RKO (cell line): ENCODE measurements at regions not wholly inside any gene's neighbourhood (a gene's known extent, or its start where the extent isn't known, plus 50 kb on each side); places are given as distances from the start of the nearest gene placed in this dataset.
"Not testable (repeated sequence)": the region's sequence is repeated elsewhere in the genome, so short reads cannot be mapped to it uniquely, and the experiment has no call there.

Experiments used
- DNase-seq: peaks from one replicate; pipeline ENCODE4 v3.0.0-alpha.2; 2016; ENCODE audit warnings: low spot score

DNA sequence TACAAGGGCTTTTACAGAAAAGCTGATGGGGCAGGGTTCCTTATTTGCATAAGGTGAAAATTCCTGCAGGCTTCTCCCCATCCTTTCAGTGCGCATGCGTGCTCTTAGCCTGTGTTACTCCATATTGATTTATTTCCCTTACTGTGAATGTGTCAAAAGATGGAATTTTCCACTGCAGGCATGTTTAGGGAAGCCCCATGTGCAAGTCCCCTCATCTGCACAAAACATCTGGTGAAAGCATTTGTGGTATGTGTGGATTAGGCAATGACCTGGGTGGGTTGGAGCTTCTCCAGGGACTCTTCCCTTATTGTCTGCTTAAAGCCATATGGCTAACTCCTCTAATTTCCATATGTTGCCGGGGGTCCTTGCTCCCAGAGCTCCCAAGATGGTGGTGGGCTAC is 912.7 kb upstream of the LRFN5 start:
- DNase-seq: no peak

DNA sequence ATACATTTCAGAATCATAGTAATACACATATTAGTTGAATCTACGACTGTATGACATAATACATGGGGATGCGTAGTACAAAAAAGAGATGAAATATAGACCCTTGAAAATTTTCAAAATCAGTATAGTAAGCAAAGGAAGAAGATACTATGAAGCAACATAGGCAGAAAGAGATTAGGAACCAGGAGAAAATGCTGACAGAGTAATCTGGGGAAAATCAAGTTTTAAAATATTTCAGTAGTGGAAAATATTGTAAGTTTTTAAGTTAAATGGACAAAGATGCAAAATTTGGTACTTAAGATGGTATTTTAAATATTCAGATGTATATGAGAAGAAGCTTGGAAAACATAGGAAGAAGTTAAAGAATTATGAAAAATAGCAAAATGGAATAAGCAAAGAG is 915.6 kb upstream of the LRFN5 start:
- no peak for DNase-seq

DNA sequence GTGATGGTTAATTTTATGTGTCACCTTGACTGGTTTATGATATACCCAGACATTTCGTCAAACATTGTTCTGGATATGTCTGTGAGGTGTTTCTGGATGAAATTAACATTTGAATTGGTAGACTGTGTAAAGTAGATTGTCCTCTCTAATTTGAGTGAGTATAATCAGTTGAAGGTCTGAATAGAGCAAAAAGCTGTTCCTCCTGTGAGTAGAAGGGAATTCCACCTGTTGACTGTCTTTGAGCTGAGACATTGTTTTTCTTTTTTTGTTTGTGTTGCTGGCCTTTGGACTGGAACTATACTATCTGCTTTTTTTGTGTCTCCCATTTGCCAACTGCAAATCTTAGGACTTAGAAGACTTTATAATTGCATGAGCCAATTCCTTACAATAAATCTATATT is 920.9 kb upstream of the LRFN5 start:
- no peak for DNase-seq

DNA sequence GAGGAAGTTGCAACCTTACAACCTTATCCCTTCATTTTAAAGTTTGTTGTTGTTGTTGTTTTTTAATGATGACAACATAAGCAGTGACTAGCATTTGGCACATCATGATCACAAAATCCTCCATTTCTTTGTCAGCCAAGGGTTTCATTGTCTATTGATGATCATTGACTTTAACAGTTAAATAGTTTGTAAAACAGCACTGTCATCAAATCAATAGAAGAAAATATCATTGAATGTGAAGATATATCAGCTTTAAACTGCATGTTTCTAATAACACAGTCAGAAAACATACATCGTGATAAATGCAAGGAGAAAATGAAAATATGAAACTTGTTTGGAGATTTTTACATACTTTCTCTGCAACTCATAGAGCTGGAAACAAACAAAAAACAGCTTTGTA is 922.3 kb upstream of the LRFN5 start:
- no peak for DNase-seq

- DNase-seq: no peak
Measured at GRCh38 chr14:40682131-40682913, 924.4 kb upstream of the LRFN5 start.

DNA sequence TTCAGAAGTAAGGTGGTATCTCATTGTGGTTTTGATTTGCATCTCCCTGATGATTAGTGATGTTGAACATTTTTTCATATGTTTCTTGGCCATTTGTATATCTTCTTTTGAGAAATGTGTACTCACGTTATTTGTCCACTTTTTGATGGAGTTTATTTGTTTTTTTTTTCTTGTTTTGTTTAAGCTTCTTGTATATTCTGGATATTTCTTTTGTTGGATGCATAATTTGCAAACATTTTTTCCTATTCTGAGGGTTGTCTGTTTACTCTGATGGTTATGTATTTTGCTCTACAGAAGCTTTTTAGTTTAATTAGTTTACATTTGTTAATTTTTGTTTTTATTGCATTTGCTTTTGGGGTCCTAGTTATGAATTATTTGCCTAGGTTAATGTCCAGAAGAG is 927.4 kb upstream of the LRFN5 start:
- DNase-seq: no peak

- not testable (repeated sequence) for DNase-seq
Measured at GRCh38 chr14:40677206-40677605, 929.5 kb upstream of the LRFN5 start.

DNA sequence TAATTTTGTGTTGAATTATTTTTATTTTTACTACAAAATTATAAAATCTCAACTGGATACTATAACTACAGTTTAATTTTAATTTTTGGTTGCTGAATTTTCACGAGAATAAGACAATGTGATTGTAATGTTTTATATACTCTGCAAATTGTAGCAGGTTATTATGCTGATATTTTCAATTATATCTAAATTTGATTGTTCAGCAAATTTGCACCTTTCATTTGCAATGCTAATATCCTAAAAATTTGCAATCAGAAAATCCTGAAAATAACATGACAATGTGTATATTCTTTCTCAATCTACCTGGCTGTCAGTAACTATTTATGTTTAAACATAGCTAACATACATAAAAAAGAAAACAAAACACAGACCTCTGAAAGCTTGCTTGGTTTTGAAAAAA is 932.2 kb upstream of the LRFN5 start:
- no peak for DNase-seq

- DNase-seq: no peak
Measured at GRCh38 chr14:40656311-40656710, 950.4 kb upstream of the LRFN5 start.

- DNase-seq: no peak
Measured at GRCh38 chr14:40652089-40652691, 954.5 kb upstream of the LRFN5 start.

GRCh38 chr14:40630471-40630870 is 976.2 kb upstream of the LRFN5 start:
- DNase-seq: no peak

- not testable (repeated sequence) for DNase-seq
Measured at GRCh38 chr14:40629551-40630137, 977.0 kb upstream of the LRFN5 start.

- DNase-seq: no peak
Measured at GRCh38 chr14:40629144-40629543, 977.5 kb upstream of the LRFN5 start.

GRCh38 chr14:40623643-40624042 is 983.0 kb upstream of the LRFN5 start:
- no peak for DNase-seq

GRCh38 chr14:40618225-40618898 is 988.3 kb upstream of the LRFN5 start:
- no peak for DNase-seq

GRCh38 chr14:40616579-40616978 is 990.1 kb upstream of the LRFN5 start:
- no peak for DNase-seq

- no peak for DNase-seq
Measured at GRCh38 chr14:40601063-40601462, 1005.6 kb upstream of the LRFN5 start.

DNA sequence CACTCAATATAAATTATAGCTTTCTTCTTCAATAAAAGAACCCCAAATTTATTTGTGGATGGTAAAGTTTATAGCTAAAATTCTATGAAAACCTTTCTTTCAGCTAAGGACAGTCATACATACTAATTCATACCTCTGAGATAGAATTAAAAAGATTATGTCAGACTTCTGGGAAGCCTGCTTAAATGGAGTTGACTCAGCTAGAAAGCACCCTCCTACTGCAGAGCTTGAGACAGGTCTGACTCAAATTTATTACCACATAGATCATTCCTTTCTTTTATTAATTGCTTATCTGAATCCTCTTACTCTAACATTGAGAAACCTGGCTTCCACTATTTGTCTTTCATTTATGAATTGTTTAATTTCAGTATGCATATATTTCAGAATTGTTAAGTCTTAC is 1007.0 kb upstream of the LRFN5 start:
- peak; percentile 56 for DNase-seq

- DNase-seq: no peak
Measured at GRCh38 chr14:40581264-40581663, 1025.4 kb upstream of the LRFN5 start.

- no peak for DNase-seq
Measured at GRCh38 chr14:40576880-40577478, 1029.7 kb upstream of the LRFN5 start.

- DNase-seq: no peak
Measured at GRCh38 chr14:40574780-40575179, 1031.9 kb upstream of the LRFN5 start.

GRCh38 chr14:40525314-40525713 is 1081.4 kb upstream of the LRFN5 start:
- DNase-seq: no peak

- no peak for DNase-seq
Measured at GRCh38 chr14:40523123-40523522, 1083.6 kb upstream of the LRFN5 start.
